HCT116 (cell line): ENCODE measurements at regions not wholly inside any gene's neighbourhood (a gene's known extent, or its start where the extent isn't known, plus 50 kb on each side); places are given as distances from the start of the nearest gene placed in this dataset.

ENCODE experiments used
- ATAC-seq: fragments of 200-7000 bp; cut with Tn5 transposase; 2 replicates; pipeline ENCODE4 v1.9.1; 2020; ENCODE audit warnings: mild to moderate bottlenecking, moderate library complexity
- BruUV-seq: library from RNA; stranded (reverse); fragments of 400-500 nt; replicated peaks from 2 replicates; lab custom pipeline; 2021; lab: Mats Ljungman, UMichigan
- CTCF ChIA-PET: fragments of 300-600 bp; sonication (Branson Sonifier 250); formaldehyde crosslinking; loops from one replicate; lab custom pipeline; 2021; ENCODE audit warnings: antibody characterized with exemption; lab: Charles Lee
- POLR2A ChIA-PET: fragments of 300-600, 350-600 bp; sonication (Branson Sonifier 250); formaldehyde crosslinking; loops from one replicate; lab custom pipeline; 2021; ENCODE audit warnings: antibody characterized with exemption; lab: Charles Lee
- RAD21 ChIA-PET, 2 experiments: fragments of 300-600 bp; sonication (Branson Sonifier 250); formaldehyde crosslinking; loops; one replicate each; lab custom pipeline; 2023; ENCODE audit warnings: low total read pairs in 2 of 2; ENCODE audit not compliant: uncharacterized antibody in 2 of 2, unreplicated experiment in 2 of 2, low non-redundant PET in 1 of 2; lab: Charles Lee
- DNase-seq: peaks from one replicate; pipeline ENCODE4 v3.0.0-alpha.2; 2010; ENCODE audit warnings: low read depth, low spot score
- H2AFZ ChIP-seq: fragments of 200-600 bp; shearing (Covaris generic), sonication (generic); 2 replicates; pipeline ENCODE4 v1.6.1; 2017; ENCODE audit warnings: low read depth, mixed run types, mixed read lengths, antibody characterized with exemption, low read length; ENCODE audit not compliant: poor library complexity, severe bottlenecking
- H3K27ac ChIP-seq: 2 replicates; pipeline ENCODE4 v1.5.1; 2012; ENCODE audit warnings: low read depth, low read length
- H3K27me3 ChIP-seq: fragments of 200-600 bp; sonication (generic); 2 replicates; pipeline ENCODE4 v1.6.1; 2016; ENCODE audit warnings: mixed run types, low read length, mixed read lengths; ENCODE audit not compliant: insufficient read depth
- H3K36me3 ChIP-seq, 2 experiments: fragments of 200-500 bp in 1 of 2; fragments of 200-600 bp in 1 of 2; sonication (Bioruptor generic) in 1 of 2; sonication (generic) in 1 of 2; 2 replicates each; pipeline versions ENCODE4 v1.5.1 to v1.6.1; 2014 to 2016; ENCODE audit warnings: low read length in 2 of 2, inconsistent platforms in 1 of 2, mixed read lengths in 1 of 2, mixed run types in 1 of 2; ENCODE audit not compliant: insufficient read depth in 2 of 2, control insufficient read depth in 1 of 2
- H3K4me1 ChIP-seq, 2 experiments: fragments of 200-600 bp in 1 of 2; sonication (generic) in 1 of 2; 2 replicates each; pipeline versions ENCODE4 v1.5.1 to v1.6.1; 2012 to 2017; ENCODE audit warnings: low read length in 2 of 2, inconsistent platforms in 1 of 2, mild to moderate bottlenecking in 1 of 2, mixed read lengths in 1 of 2, mixed run types in 1 of 2, moderate library complexity in 1 of 2; ENCODE audit not compliant: insufficient read depth in 2 of 2, control insufficient read depth in 1 of 2
- H3K4me2 ChIP-seq: fragments of 200-600 bp; sonication (generic); 2 replicates; pipeline ENCODE4 v1.6.1; 2017; ENCODE audit warnings: mixed run types, low read length, mixed read lengths
- H3K4me3 ChIP-seq, 2 experiments: fragments of 200-600 bp in 1 of 2; sonication (generic) in 1 of 2; replicated peaks in 1 of 2; 2 replicates each; pipeline ENCODE4 v1.5.1; 2011 to 2016; ENCODE audit warnings: low read length in 2 of 2, control low read depth in 1 of 2, low read depth in 1 of 2, mild to moderate bottlenecking in 1 of 2, mixed read lengths in 1 of 2, mixed run types in 1 of 2
- H3K79me2 ChIP-seq: fragments of 200-600 bp; sonication (generic); 2 replicates; pipeline ENCODE4 v1.6.1; 2017; ENCODE audit warnings: mild to moderate bottlenecking, mixed run types, low read length, moderate library complexity, mixed read lengths; ENCODE audit not compliant: insufficient read depth
- H3K9ac ChIP-seq: fragments of 200-600 bp; sonication (generic); 2 replicates; pipeline ENCODE4 v1.6.1; 2016; ENCODE audit warnings: low read length, mixed read lengths
- H3K9me2 ChIP-seq: fragments of 200-600 bp; sonication (generic), shearing (Covaris generic); 2 replicates; pipeline ENCODE4 v1.6.1; 2017; ENCODE audit warnings: mixed run types, mild to moderate bottlenecking, moderate library complexity; ENCODE audit not compliant: insufficient read depth
- H3K9me3 ChIP-seq, 2 experiments: fragments of 200-500 bp in 1 of 2; fragments of 200-600 bp in 1 of 2; sonication (Bioruptor generic) in 1 of 2; sonication (generic) in 1 of 2; 2 replicates each; pipeline ENCODE4 v1.6.1; 2014 to 2017; ENCODE audit warnings: low read length in 2 of 2, mixed read lengths in 2 of 2, inconsistent platforms in 1 of 2, low read depth in 1 of 2, mild to moderate bottlenecking in 1 of 2, mixed run types in 1 of 2, moderate library complexity in 1 of 2; ENCODE audit not compliant: control insufficient read depth in 1 of 2, insufficient read depth in 1 of 2
- H4K20me1 ChIP-seq: fragments of 200-600 bp; sonication (generic), shearing (Covaris generic); 2 replicates; pipeline ENCODE4 v1.6.1; 2017; ENCODE audit warnings: mixed run types, mild to moderate bottlenecking, moderate library complexity; ENCODE audit not compliant: insufficient read depth
- ATF3 ChIP-seq: IDR thresholded peaks from 2 replicates; pipeline ENCODE4 v1.6.1; 2012
- CEBPB ChIP-seq: IDR thresholded peaks from 2 replicates; pipeline ENCODE4 v1.6.1; 2012; ENCODE audit warnings: low read depth
- CTCF ChIP-seq, 3 experiments: fragments of 200-600 bp in 1 of 3; sonication (generic) in 1 of 3; IDR thresholded peaks in 2 of 3; conservative IDR thresholded peaks in 1 of 3; 2 replicates each; pipeline ENCODE4 v1.5.1; 2012 to 2017; ENCODE audit warnings: low read depth in 2 of 3, low read length in 2 of 3, antibody characterized with exemption in 1 of 3, borderline replicate concordance in 1 of 3, control low read depth in 1 of 3, mild to moderate bottlenecking in 1 of 3, mixed read lengths in 1 of 3, mixed run types in 1 of 3, moderate library complexity in 1 of 3; ENCODE audit not compliant: insufficient read depth in 1 of 3
- EGR1 ChIP-seq: IDR thresholded peaks from 2 replicates; pipeline ENCODE4 v1.6.1; 2012; ENCODE audit warnings: low read depth
- ELF1 ChIP-seq: IDR thresholded peaks from 2 replicates; pipeline ENCODE4 v1.6.1; 2012; ENCODE audit warnings: low read depth, borderline replicate concordance
- EZH2 ChIP-seq: fragments of 200-600 bp; sonication (generic); IDR thresholded peaks from 2 replicates; pipeline ENCODE4 v1.6.1; 2017; ENCODE audit warnings: antibody characterized with exemption, mixed run types
- EZH2phosphoT487 ChIP-seq: fragments of 200-600 bp; IDR thresholded peaks from 2 replicates; pipeline ENCODE4 v1.6.1; 2018; ENCODE audit warnings: antibody characterized with exemption, borderline replicate concordance
- FOSL1 ChIP-seq: IDR thresholded peaks from 2 replicates; pipeline ENCODE4 v1.6.1; 2012; ENCODE audit warnings: low read depth
- POLR2A ChIP-seq: IDR thresholded peaks from 2 replicates; pipeline ENCODE4 v1.7.0; 2011; ENCODE audit warnings: borderline replicate concordance; ENCODE audit not compliant: insufficient read depth, insufficient read length; ENCODE audit errors: extremely low read depth
- POLR2AphosphoS5 ChIP-seq: IDR thresholded peaks from 2 replicates; pipeline ENCODE4 v1.6.1; 2011; ENCODE audit warnings: mild to moderate bottlenecking, low read depth, low read length, moderate library complexity
- RAD21 ChIP-seq: IDR thresholded peaks from 2 replicates; pipeline ENCODE4 v1.6.1; 2012; ENCODE audit warnings: low read depth, mild to moderate bottlenecking
- REST ChIP-seq: IDR thresholded peaks from 2 replicates; pipeline ENCODE4 v1.6.1; 2012; ENCODE audit warnings: low read depth
- SIN3A ChIP-seq: IDR thresholded peaks from 2 replicates; pipeline ENCODE4 v1.6.1; 2012; ENCODE audit warnings: low read depth
- SP1 ChIP-seq: IDR thresholded peaks from 2 replicates; pipeline ENCODE4 v1.6.1; 2012; ENCODE audit warnings: low read depth
- YY1 ChIP-seq: IDR thresholded peaks from 2 replicates; pipeline ENCODE4 v1.6.1; 2011; ENCODE audit warnings: low read length, low read depth, moderate library complexity, mild to moderate bottlenecking; ENCODE audit not compliant: insufficient replicate concordance; ENCODE audit errors: extremely low read depth
- ZBTB33 ChIP-seq: IDR thresholded peaks from 2 replicates; pipeline ENCODE4 v1.6.1; 2011; ENCODE audit warnings: mild to moderate bottlenecking, low read length, moderate library complexity; ENCODE audit not compliant: insufficient replicate concordance; ENCODE audit errors: extremely low read depth
- ZNF274 ChIP-seq: fragments of 200-500 bp; sonication (Bioruptor generic); IDR thresholded peaks from 2 replicates; pipeline ENCODE4 v1.6.1; 2014; ENCODE audit warnings: mild to moderate bottlenecking, low read depth, low read length, inconsistent platforms
- intact Hi-C: fragments of 100-400 bp; cut with micrococcal nuclease; formaldehyde crosslinking; loops from 2 replicates; pipeline ENCODE4 v1.10.0; 2022

- ChIA-PET RAD21 (interaction anchor here in 1 of 2 experiments (0.5 kb wide), 1 partner anchor 24 kb away, joined by 3 read pairs; no protein-coding TSS in a partner anchor), POLR2A (no interaction called here), CTCF (no interaction called here)
- no peaks in the 10 kb centered on the region for H4K20me1 ChIP-seq
- no peaks in the 10 kb centered on the region for H3K79me2 ChIP-seq
- no peaks in the 10 kb centered on the region for H3K27me3 ChIP-seq
- no TSS peak for BruUV-seq
- H3K27ac ChIP-seq: no peak overlapping the region
- H3K9me2 ChIP-seq: no peaks in the 10 kb centered on the region
- no peak overlapping the region for H2AFZ ChIP-seq
- no peak overlapping the region for H3K4me2 ChIP-seq
- no peak overlapping the region for H3K9ac ChIP-seq
- no peak overlapping the region for H3K4me3 ChIP-seq
- ATAC-seq (no peak), DNase-seq (no peak)
- intact Hi-C loops: no loop called here
- no peaks in the 10 kb centered on the region for H3K9me3 ChIP-seq
- H3K36me3 ChIP-seq: no peaks in the 10 kb centered on the region
- peaks cover 0 to under 1% of the 10 kb centered on the region in 2 experiments; a peak in 1 of 4 replicates for H3K4me1 ChIP-seq
- TF ChIP-seq POLR2AphosphoS5: no peak
- no peak for TF ChIP-seq CEBPB
- no peak for TF ChIP-seq SP1
- no peak for TF ChIP-seq ZBTB33
- TF ChIP-seq YY1: no peak
- no peak for TF ChIP-seq REST
- no peak for TF ChIP-seq ATF3
- no peak for TF ChIP-seq EGR1
- no peak for TF ChIP-seq EZH2phosphoT487
- no peak for TF ChIP-seq CTCF (IDR thresholded peaks at IDR 0.05 in 2 of 3, conservative IDR thresholded peaks at IDR 0.05 in 1 of 3; ENCODE audit: borderline replicate concordance in 1 of 3, insufficient read depth in 1 of 3, low read depth in 2 of 3, low read length in 2 of 3)
- no peak for TF ChIP-seq POLR2A
- TF ChIP-seq ELF1: no peak
- no peak for TF ChIP-seq FOSL1
- no peak for TF ChIP-seq SIN3A
- TF ChIP-seq EZH2: no peak
- TF ChIP-seq RAD21: no peak
- no peak for TF ChIP-seq ZNF274
Observed at GRCh38 chr5:142500227-142500905, 175.5 kb upstream of the SPRY4 start.
